GM10266 (cell line): ENCODE measurements at regions not wholly inside any gene's neighbourhood (a gene's known extent, or its start where the extent isn't known, plus 50 kb on each side); places are given as distances from the start of the nearest gene placed in this dataset.

Source experiments
- DNase-seq: peaks from one replicate; pipeline ENCODE4 v3.0.0; 2012; ENCODE audit errors: extremely low spot score
- TF ChIP-seq, protein P1 (sequence below): IDR thresholded peaks from 2 replicates; pipeline ENCODE4 v1.5.1; 2012; ENCODE audit warnings: mild to moderate bottlenecking, low read depth; ENCODE audit not compliant: control insufficient read depth, insufficient read depth; ENCODE audit errors: missing control alignments

DNA sequence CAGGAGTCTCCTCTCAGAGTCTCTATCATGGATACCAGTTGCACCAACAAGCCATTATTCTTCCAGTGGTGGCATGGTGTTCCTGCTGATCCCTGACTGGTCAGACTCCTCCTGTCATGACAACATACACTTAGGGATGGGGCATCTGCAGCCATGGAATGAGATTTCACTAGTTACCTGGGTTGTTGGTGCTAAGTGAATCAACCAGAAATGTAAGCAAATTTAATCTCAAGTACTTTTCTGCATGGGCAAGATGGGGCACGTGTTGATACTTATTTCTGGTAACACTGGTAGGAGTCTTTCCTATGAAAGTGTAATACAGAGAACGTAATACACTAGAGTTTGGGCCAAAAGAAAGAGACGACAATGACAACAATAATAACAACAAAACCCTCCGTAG lies 211.5 kb upstream of the FOXN3 start:
- TF ChIP-seq, protein P1, sequence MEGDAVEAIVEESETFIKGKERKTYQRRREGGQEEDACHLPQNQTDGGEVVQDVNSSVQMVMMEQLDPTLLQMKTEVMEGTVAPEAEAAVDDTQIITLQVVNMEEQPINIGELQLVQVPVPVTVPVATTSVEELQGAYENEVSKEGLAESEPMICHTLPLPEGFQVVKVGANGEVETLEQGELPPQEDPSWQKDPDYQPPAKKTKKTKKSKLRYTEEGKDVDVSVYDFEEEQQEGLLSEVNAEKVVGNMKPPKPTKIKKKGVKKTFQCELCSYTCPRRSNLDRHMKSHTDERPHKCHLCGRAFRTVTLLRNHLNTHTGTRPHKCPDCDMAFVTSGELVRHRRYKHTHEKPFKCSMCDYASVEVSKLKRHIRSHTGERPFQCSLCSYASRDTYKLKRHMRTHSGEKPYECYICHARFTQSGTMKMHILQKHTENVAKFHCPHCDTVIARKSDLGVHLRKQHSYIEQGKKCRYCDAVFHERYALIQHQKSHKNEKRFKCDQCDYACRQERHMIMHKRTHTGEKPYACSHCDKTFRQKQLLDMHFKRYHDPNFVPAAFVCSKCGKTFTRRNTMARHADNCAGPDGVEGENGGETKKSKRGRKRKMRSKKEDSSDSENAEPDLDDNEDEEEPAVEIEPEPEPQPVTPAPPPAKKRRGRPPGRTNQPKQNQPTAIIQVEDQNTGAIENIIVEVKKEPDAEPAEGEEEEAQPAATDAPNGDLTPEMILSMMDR = no peak
- no peak for DNase-seq

DNA sequence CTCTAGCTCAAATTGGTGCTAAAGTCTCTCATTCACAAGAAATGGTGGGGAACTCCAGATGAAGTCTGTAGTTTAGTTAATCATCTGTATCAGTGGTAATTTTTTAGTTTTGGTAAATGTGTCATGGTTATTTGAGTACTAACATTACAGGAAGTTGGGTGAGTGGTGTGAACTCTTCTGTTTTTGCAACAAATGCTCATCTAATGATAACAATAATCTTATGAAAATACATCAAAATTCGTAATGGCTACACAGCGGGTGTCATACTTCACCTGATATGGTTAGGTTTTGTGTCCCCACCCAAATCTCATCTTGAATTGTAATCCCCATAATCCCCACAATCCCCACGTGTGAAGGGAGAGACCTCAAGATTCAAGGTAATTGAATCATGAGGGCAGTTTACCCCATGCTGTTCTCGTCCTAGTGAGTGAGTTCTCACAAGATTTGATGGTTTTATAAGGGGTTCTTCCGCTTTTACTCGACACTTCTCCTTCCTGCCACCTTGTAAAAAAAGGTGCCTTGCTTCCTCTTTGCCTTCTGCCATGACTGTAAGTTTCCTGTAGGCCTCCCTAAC lies 209.3 kb upstream of the FOXN3 start:
- TF ChIP-seq, protein P1 = no peak
- no peak for DNase-seq

- TF ChIP-seq, protein P1 = no peak
- DNase-seq = no peak
These were observed 208.7 kb upstream of the FOXN3 start for GRCh38 chr14:89625731-89626232.

DNA sequence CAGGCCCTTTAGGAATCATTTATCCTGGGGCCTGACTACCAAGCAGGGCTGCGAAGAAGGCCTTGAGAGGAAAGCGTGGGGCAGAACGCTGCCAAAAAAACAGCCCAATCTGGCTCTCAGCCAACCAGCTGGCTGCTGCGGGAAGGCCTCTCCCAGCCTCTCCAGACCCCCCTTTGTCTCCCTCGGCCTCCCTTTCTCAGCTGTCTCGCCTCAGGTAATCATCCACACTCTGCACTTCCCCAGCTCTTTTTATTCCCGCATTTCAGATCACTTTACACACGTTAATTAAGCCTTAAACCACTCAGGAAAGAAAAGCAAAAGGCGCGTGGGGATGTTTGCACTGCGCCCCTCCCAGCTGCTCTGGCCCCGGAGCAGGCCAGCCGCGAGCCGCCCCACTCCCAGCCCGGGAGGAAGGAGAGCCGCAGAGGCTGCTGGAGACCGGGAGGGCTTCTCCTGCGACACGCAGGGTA lies 208.2 kb upstream of the FOXN3 start:
- TF ChIP-seq, protein P1 = no peak
- no peak for DNase-seq

DNA sequence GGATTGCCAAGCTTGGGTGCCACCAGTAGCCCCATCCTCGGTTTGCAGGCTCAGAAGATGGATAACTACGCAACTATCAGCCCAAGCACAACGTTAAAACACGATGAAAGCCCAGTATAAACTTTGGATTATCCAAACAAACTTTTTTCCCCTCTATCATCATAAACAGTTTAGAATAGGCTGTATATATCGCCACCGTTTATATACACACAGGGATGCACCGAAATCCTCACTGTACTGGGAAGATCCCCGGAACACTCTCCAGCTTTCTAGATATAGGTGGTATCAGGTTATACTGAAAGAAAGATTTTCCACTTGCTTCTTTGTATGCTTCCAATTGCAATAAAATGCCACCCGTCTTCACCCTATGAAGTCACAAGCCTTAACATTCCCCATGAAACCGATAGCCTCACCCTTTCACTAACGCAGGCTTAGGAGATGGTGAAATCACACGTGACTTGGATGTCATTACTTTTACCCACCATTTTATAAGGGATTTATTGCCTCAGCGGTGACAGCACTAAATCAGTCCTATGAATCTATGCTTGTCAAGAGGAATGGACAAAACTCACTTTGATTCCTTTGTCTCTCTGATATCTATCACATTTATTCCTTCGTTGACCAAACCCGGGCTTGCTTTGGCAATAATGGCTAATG lies 207.6 kb upstream of the FOXN3 start:
- no peak for DNase-seq

GRCh38 chr14:89621791-89622638 lies 205.0 kb upstream of the FOXN3 start:
- TF ChIP-seq, protein P1 = no peak
- no peak for DNase-seq

More for the DNA sequence above, 207.6 kb upstream of the FOXN3 start:
- TF ChIP-seq, protein P1 = no peak
